K562 (cell line): ENCODE measurements at regions not wholly inside any gene's neighbourhood (a gene's known extent, or its start where the extent isn't known, plus 50 kb on each side); places are given as distances from the start of the nearest gene placed in this dataset.

Experiments
- ATAC-seq: fragments of 200-7000 bp; cut with Tn5 transposase; 3 replicates; pipeline ENCODE4 v1.9.1; 2020; ENCODE audit warnings: moderate library complexity
- BruUV-seq: library from RNA; stranded (reverse); fragments of 400-500 nt; replicated peaks from 2 replicates; lab custom pipeline; 2021; lab: Mats Ljungman, UMichigan
- CTCF ChIA-PET: fragments of 300-600 bp; formaldehyde crosslinking; extraction: SDS; loops from one replicate; lab custom pipeline; 2021; ENCODE audit warnings: low intra/inter-chr PET ratio; lab: Yijun Ruan, JAX
- POLR2A ChIA-PET: fragments of 300-600, 350-650 bp; sonication (Branson Sonifier 250); formaldehyde crosslinking; extraction: SDS; loops from one replicate; lab custom pipeline; 2021; ENCODE audit warnings: antibody characterized with exemption, inconsistent platforms; lab: Yijun Ruan, JAX
- DNase-seq, 4 experiments: peaks; one replicate each; pipeline versions ENCODE4 v3.0.0 to v3.0.0-alpha.2; 2011 to 2018; ENCODE audit warnings: low spot score in 3 of 4, mixed read lengths in 3 of 4; ENCODE audit errors: extremely low read depth in 1 of 4
- FAIRE-seq: peaks from 2 replicates; lab custom pipeline; 2011; peaks lifted over from hg19 to GRCh38; lab: Jason Lieb, UNC
- H2AFZ ChIP-seq: 2 replicates; pipeline ENCODE4 v1.6.0; 2011; ENCODE audit warnings: low read depth, low read length, control low read depth, inconsistent platforms
- H3K27ac ChIP-seq: fragments of 200-600 bp; 3 replicates; pipeline ENCODE4 v1.8.0; 2011; ENCODE audit warnings: low read depth, mild to moderate bottlenecking, control low read depth, inconsistent platforms, low read length, moderate library complexity, mixed read lengths; ENCODE audit errors: extremely low read depth
- H3K27me3 ChIP-seq, 2 experiments: fragments of 300-600 bp in 1 of 2; 2 replicates in 1 of 2; 3 replicates in 1 of 2; pipeline versions ENCODE4 v1.6.0 to v1.8.0; 2011; ENCODE audit warnings: inconsistent platforms in 2 of 2, low read length in 2 of 2, mild to moderate bottlenecking in 1 of 2, mixed read lengths in 1 of 2, moderate library complexity in 1 of 2; ENCODE audit not compliant: control insufficient read depth in 2 of 2, insufficient read depth in 2 of 2
- H3K36me3 ChIP-seq: fragments of 300-600 bp; 3 replicates; pipeline ENCODE4 v1.8.0; 2011; ENCODE audit warnings: mild to moderate bottlenecking, low read length, inconsistent platforms; ENCODE audit not compliant: control insufficient read depth, insufficient read depth
- H3K4me1 ChIP-seq, 2 experiments: fragments of 200-600 bp in 1 of 2; replicated peaks in 1 of 2; 2 replicates in 1 of 2; 3 replicates in 1 of 2; pipeline versions ENCODE4 v1.5.1 to v1.8.0; 2011; ENCODE audit warnings: inconsistent platforms in 2 of 2, low read length in 2 of 2, mild to moderate bottlenecking in 1 of 2, mixed read lengths in 1 of 2, moderate library complexity in 1 of 2; ENCODE audit not compliant: control insufficient read depth in 2 of 2, insufficient read depth in 2 of 2
- H3K4me2 ChIP-seq: 2 replicates; pipeline ENCODE4 v1.6.1; 2011; ENCODE audit warnings: low read length, control low read depth, inconsistent platforms, mixed read lengths; ENCODE audit not compliant: insufficient read depth
- H3K4me3 ChIP-seq: fragments of 200-600 bp; sonication (generic), shearing (Covaris generic); 2 replicates; pipeline ENCODE4 v1.5.1; 2016; ENCODE audit warnings: control low read depth, inconsistent platforms
- H3K79me2 ChIP-seq: fragments of 200-600 bp; 3 replicates; pipeline ENCODE4 v1.8.0; 2011; ENCODE audit warnings: low read length, inconsistent platforms; ENCODE audit not compliant: control insufficient read depth, insufficient read depth
- H3K9ac ChIP-seq, 2 experiments: 2 replicates each; pipeline versions ENCODE4 v1.6.0 to v1.6.1; 2011; ENCODE audit warnings: low read depth in 2 of 2, low read length in 2 of 2, control low read depth in 1 of 2, inconsistent platforms in 1 of 2, mild to moderate bottlenecking in 1 of 2, mixed read lengths in 1 of 2; ENCODE audit not compliant: insufficient read depth in 1 of 2
- H3K9me1 ChIP-seq: one replicate; pipeline ENCODE4 v1.6.0; 2011; ENCODE audit warnings: inconsistent platforms, mild to moderate bottlenecking, low read length, moderate library complexity; ENCODE audit not compliant: control insufficient read depth, insufficient read depth
- H3K9me3 ChIP-seq: replicated peaks from 2 replicates; pipeline ENCODE4 v1.5.1; 2011; ENCODE audit warnings: low read depth, low read length, inconsistent platforms; ENCODE audit not compliant: control insufficient read depth, insufficient read depth
- H4K20me1 ChIP-seq: replicated peaks from 2 replicates; pipeline ENCODE4 v1.6.1; 2011; ENCODE audit warnings: low read length, inconsistent platforms, mixed read lengths; ENCODE audit not compliant: control insufficient read depth, insufficient read depth
- CEBPZ ChIP-seq: fragments of 150-350 bp; IDR thresholded peaks from 2 replicates; pipeline ENCODE4 v1.6.1; 2014; ENCODE audit warnings: low read depth, mild to moderate bottlenecking, low read length, borderline replicate concordance
- GTF3C2 ChIP-seq: IDR thresholded peaks from 3 replicates; pipeline ENCODE4 v1.6.1; 2011; ENCODE audit warnings: borderline replicate concordance, mild to moderate bottlenecking, moderate library complexity; ENCODE audit not compliant: insufficient read length; ENCODE audit errors: extremely low read depth
- MAFF ChIP-seq: IDR thresholded peaks from 2 replicates; pipeline ENCODE4 v1.6.1; 2012; ENCODE audit warnings: low read length, improper control_type of control experiment
- MAFG ChIP-seq: fragments of 450-650 bp; conservative IDR thresholded peaks from 2 replicates; pipeline ENCODE4 v1.6.1; 2016; ENCODE audit warnings: missing genetic modification characterization, missing compliant biosample characterization
- MCM2 ChIP-seq: fragments of 450-650 bp; IDR thresholded peaks from 2 replicates; pipeline ENCODE4 v1.6.1; 2017; ENCODE audit warnings: low read depth, mild to moderate bottlenecking
- MTA1 ChIP-seq: fragments of 450-650 bp; IDR thresholded peaks from 2 replicates; pipeline ENCODE4 v1.6.1; 2017; ENCODE audit warnings: borderline replicate concordance
- NONO ChIP-seq, 2 experiments: fragments of 200-400 bp in 1 of 2; fragments of 450-650 bp in 1 of 2; formaldehyde crosslinking in 1 of 2; IDR thresholded peaks; 2 replicates each; pipeline ENCODE4 v1.6.1; 2017; ENCODE audit warnings: low read depth in 2 of 2, mild to moderate bottlenecking in 2 of 2, moderate library complexity in 2 of 2, low read length in 1 of 2
- RFX1 ChIP-seq: fragments of 450-650 bp; IDR thresholded peaks from 2 replicates; pipeline ENCODE4 v1.6.1; 2016; ENCODE audit warnings: mild to moderate bottlenecking, moderate library complexity
- SRF ChIP-seq, 2 experiments: fragments of 250-450, 450-650 bp in 1 of 2; sonication (Bioruptor Pico) in 1 of 2; sonication (generic) in 1 of 2; formaldehyde crosslinking; IDR thresholded peaks; 2 replicates each; pipeline versions ENCODE4 v1.5.0 to v1.5.1; 2020 to 2022; ENCODE audit warnings: mild to moderate bottlenecking in 1 of 2, missing genetic modification reagents in 1 of 2
- ZBTB9 ChIP-seq: fragments of 450-650 bp; formaldehyde crosslinking; IDR thresholded peaks from 2 replicates; pipeline ENCODE4 v1.4.0; 2020; ENCODE audit warnings: mild to moderate bottlenecking, moderate library complexity
- ZNF280B ChIP-seq: fragments of 250-450 bp; sonication (Bioruptor Pico); IDR thresholded peaks from 2 replicates; pipeline ENCODE4 v1.5.1; 2021; ENCODE audit warnings: mild to moderate bottlenecking
- WGBS: fragments of 100-300 bp; shearing (Covaris generic); methylation state at CpG from one replicate; pipeline ENCODE4 v1.1.6; 2016; ENCODE audit warnings: low coverage, mixed read lengths; ENCODE audit not compliant: insufficient coverage; ENCODE audit errors: missing lambda C conversion rate; 5-methylcytosine and 5-hydroxymethylcytosine counted together
- in situ Hi-C: fragments of 300-500 bp; cut with MboI; formaldehyde crosslinking; loops from 4 replicates; pipeline ENCODE4 v1.15.0; 2018; ENCODE audit warnings: inconsistent platforms, mixed read lengths
- intact Hi-C: fragments of 100-400 bp; cut with micrococcal nuclease; formaldehyde crosslinking; loops from 2 replicates; pipeline ENCODE4 v1.14.2; 2022

- no peak for TF ChIP-seq CEBPZ
- no peak for TF ChIP-seq SRF (CRISPR knock-in tag; IDR thresholded peaks at IDR 0.05)
Measured at GRCh38 chrX:131595120-131595519, 51.2 kb downstream of the OR13H1 start (continued).

- Histone ChIP-seq H2AFZ (no peak overlapping the region), H3K27ac (no peak overlapping the region), H3K4me1 (no peaks in the 10 kb centered on the region), H3K27me3 (no peaks in the 10 kb centered on the region; a peak in 1 of 5 replicates), H3K4me3 (no peak overlapping the region), H3K9me3 (no peaks in the 10 kb centered on the region), H3K79me2 (no peaks in the 10 kb centered on the region), H3K9me1 (no peaks in the 10 kb centered on the region), H3K36me3 (no peaks in the 10 kb centered on the region), H3K9ac (no peak overlapping the region), H3K4me2 (no peak overlapping the region), H4K20me1 (no peaks in the 10 kb centered on the region)
- intact Hi-C loops: no loop called here
- in situ Hi-C loops: no loop called here
- FAIRE-seq: no peak
- no peak for ATAC-seq
- no peak for DNase-seq
- ChIA-PET CTCF (no interaction called here), POLR2A (no interaction called here)
- BruUV-seq: no TSS peak
- WGBS: 0% methylated on average over 2 of the region's 2 CpGs
- TF ChIP-seq NONO (IDR thresholded peaks at IDR 0.05; ENCODE audit: low read depth in 2 of 2, low read length in 1 of 2) (no peak), MCM2 (no peak), RFX1 (0 out of 2 replicates have a peak, but pooled peaks have one; percentile 8), GTF3C2 (no peak), MAFF (0 out of 2 replicates have a peak, but pooled peaks have one; percentile 34), MTA1 (no peak), ZBTB9 (CRISPR knock-in tag) (no peak), ZNF280B (no peak), MAFG (tag) (peak; percentile 44; the same call in 1 of the 2 replicates)
Measured at GRCh38 chrX:131607792-131608369, 64.0 kb downstream of the OR13H1 start.
